ENCODE measurements at regions not wholly inside any gene's neighbourhood (a gene's known extent, or its start where the extent isn't known, plus 50 kb on each side); places are given as distances from the start of the nearest gene placed in this dataset.

DNA sequence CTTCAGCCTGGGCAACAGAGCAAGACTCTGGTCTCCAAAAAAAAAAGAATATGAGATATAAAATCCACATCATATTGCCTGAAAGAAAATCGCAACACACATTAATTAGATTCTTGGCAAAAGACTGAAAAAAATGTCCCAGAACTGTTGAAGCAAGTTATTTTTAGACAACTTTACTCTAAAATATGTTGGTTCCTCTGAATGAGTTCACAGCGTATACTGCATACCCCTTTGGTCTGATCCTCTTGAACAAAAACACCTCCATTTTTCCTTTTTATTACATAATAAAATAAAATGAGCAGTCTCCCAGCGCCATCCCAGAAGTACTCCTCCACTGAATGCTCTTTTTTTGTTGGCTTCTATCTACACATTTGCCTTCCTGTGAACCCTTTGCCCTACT lies 126.0 kb upstream of the TMEM170B start:
- POLR2A ChIA-PET, result interaction anchor here (1.0 to 1.2 kb wide), 4 partner anchors 18 to 49 kb away, joined by 3 to 8 read pairs (median 4); no protein-coding TSS in a partner anchor
- RAD21 ChIA-PET (ENCODE audit: unreplicated experiment), result interaction anchor here (1.2 to 1.8 kb wide), 7 partner anchors 16 to 85 kb away, joined by 3 to 18 read pairs (median 5); no protein-coding TSS in a partner anchor
- WGBS (ENCODE audit: insufficient coverage, insufficient replicate concordance, low lambda C conversion rate, missing lambda C conversion rate), result 12% methylated on average over 3 of the region's 3 CpGs
- ATAC-seq, result no peak
- no peak for FAIRE-seq
- Histone ChIP-seq H3K4me1 (ENCODE audit: control insufficient read depth, insufficient read depth, low read length) (peaks cover 30% of the 10 kb centered on the region), H2AFZ (ENCODE audit: control insufficient read depth, low read depth, low read length) (peak overlapping the region; percentile 63), H3K27ac (ENCODE audit: control insufficient read depth, insufficient read depth) (no peak overlapping the region; the same call in 1 of the 2 replicates), H3K79me2 (ENCODE audit: control insufficient read depth, insufficient read depth, low read length) (no peaks in the 10 kb centered on the region), H3K4me2 (ENCODE audit: control insufficient read depth, insufficient read depth) (no peak overlapping the region), H3K4me3 (no peak overlapping the region), H3K36me3 (ENCODE audit: control insufficient read depth in 2 of 2, insufficient read depth in 2 of 2, low read length in 1 of 2) (no peaks in the 10 kb centered on the region), H3K9ac (ENCODE audit: control insufficient read depth, insufficient read depth, low read length) (no peak overlapping the region), H4K20me1 (ENCODE audit: control insufficient read depth, insufficient read depth) (no peaks in the 10 kb centered on the region), H3K27me3 (replicated peaks in 1 of 2; ENCODE audit: control insufficient read depth in 2 of 2, insufficient read depth in 2 of 2, low read length in 1 of 2) (no peaks in the 10 kb centered on the region), H3K9me3 (replicated peaks; ENCODE audit: control insufficient read depth, insufficient read depth, low read length) (peaks cover 8% of the 10 kb centered on the region)
- in situ Hi-C loops (cut with MboI) (no loop called here), intact Hi-C loops (cut with micrococcal nuclease; ENCODE audit: unreplicated experiment) (no loop called here)
- DNase-seq (ENCODE audit: low read depth, low spot score), result no peak
- TF ChIP-seq ZNF24 (IDR thresholded peaks at IDR 0.05) (no peak), BCL3 (IDR thresholded peaks at IDR 0.05; ENCODE audit: borderline replicate concordance, insufficient read depth, low read depth, low read length, poor library complexity, severe bottlenecking) (no peak), SUZ12 (IDR thresholded peaks at IDR 0.05; ENCODE audit: unreplicated experiment) (no peak)
- SMC1A ChIA-PET (ENCODE audit: uncharacterized antibody, unreplicated experiment), result interaction anchor here (0.9 to 16.4 kb wide), 15 partner anchors 10 to 84 kb away, joined by 3 to 177 read pairs (median 7); no protein-coding TSS in a partner anchor
- CTCF ChIA-PET, result interaction anchor here (1.0 to 1.1 kb wide), 2 partner anchors 17 to 84 kb away, joined by 4 to 5 read pairs; no protein-coding TSS in a partner anchor
- BruUV-seq (replicated peaks), result no TSS peak

All from GM12878 (cell line).